NCI-H2196 (cell line): ENCODE measurements at regions not wholly inside any gene's neighbourhood (a gene's known extent, or its start where the extent isn't known, plus 50 kb on each side); places are given as distances from the start of the nearest gene placed in this dataset.

Experiments used
- DNase-seq: peaks from one replicate; lab custom pipeline; 2025; ENCODE audit not compliant: unreplicated experiment; lab: John Stamatoyannopoulos, UW

- DNase-seq: no peak
Observed at GRCh38 chr2:226443112-226443511, 356.5 kb downstream of the IRS1 start.

DNA sequence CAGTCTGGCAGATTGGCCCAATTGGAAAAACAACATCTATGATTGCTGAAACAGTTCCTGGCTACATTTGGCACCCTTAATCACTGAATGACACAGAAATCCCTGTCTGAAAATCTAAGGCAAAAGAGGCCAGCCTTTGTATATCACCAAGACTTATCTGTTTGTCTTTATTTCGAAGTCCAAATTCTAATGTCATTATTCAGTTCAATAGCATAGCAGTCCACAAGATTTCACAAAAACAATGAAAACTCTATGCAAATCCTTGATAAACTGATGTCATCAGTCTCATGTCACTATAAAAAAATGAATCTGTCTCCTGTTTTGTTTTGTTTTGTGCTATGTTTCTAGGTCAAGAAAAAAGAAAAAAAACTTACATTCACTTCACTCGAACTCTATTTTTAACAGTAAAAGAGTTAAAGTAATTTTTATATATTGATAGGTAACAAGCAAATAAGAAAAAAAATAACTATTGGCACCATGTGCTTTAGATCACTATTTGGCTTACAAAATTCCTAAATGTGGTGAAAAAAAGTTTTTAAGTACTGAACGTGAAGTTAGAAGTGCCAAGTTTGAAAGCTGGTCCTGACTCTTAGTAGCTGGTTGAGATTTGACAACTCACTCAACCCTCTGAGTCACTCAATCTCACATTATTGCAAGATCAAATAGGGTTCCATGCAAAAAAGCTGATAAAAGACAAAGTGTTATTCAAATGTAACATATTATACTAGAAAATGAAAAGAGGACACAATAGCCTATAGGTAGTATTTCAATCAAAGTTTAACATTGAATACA, 359.3 kb downstream of the IRS1 start:
- no peak for DNase-seq

GRCh38 chr2:226439337-226439736, 360.3 kb downstream of the IRS1 start:
- no peak for DNase-seq

DNA sequence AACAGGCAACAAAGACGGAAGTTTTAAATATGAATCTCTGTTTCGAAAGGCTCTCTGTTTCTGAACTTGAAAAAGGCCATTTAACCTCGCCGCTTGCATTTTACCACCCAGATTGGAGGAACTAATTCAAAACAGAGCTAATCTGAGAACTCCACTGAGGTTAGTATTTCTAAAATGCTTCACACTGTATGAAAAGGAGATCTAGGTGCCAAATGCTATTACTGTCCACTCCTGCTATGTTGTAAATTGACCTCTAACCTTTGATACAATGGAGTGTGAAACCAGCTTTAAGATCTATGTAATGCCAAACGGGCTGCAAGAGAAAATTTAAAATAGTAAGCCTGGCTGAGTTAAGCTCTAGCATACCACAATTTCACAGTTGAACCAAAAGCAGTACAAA, 364.5 kb downstream of the IRS1 start:
- DNase-seq: no peak

DNA sequence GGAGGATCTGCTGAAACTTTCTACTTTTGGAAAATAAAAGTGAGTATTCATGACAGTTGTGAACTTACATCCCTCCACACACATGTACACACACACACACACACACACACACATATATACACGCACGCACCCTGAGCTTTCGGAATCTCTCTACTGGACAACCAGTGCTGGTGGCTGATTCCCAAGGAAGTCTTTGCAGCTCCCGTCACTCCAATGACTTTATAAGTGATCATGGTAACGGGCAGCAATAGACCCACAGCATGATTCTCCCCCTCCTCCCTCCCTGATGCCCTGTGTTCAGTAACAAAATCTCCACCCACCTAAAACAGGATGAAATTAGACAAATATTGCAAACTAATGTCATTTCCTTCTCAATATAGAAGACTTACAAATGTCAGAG, 364.9 kb downstream of the IRS1 start:
- no peak for DNase-seq

GRCh38 chr2:226431288-226431948, 368.2 kb downstream of the IRS1 start:
- no peak for DNase-seq

DNA sequence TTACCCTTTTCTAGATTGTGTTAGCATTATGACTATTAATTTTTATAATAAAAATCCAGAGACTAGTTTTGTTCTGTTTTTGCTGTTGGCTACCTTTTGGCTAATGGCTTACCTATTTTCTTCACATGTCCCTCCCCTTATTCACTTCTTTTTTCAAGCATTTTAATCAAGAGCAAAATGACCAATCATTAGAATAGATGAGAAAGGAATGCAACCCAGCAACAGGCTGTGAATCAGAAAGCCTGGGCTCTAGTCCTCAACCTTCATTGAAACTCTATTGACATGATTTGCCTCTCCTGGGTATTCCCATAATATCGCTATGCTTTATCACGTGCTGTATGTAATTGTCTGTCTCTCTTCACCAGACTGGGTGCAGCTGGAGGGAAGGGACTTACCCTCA, 370.1 kb downstream of the IRS1 start:
- no peak for DNase-seq

GRCh38 chr2:226427538-226428307, 371.9 kb downstream of the IRS1 start:
- DNase-seq: no peak

DNA sequence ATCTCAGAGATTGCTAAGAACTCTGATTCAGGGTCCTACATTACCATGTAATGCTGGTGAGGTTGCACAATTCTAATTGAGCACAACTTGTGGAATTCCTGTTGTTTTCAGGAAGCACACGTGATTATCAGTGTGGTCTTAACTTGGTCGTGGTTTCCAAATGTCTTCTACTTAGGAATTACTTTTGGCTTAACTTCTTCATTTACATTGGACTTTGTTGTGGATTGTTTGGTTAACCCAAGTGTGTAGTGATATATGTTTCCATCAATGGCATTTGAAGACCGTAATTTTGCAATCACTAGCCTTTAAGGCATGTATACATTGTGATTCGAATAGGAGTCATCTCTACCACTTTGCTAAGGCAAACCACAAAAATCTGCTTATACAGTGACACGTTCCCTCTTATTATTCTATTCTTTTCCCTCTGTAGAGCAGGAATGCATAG, 373.3 kb downstream of the IRS1 start:
- DNase-seq: no peak

GRCh38 chr2:226424971-226425370, 374.6 kb downstream of the IRS1 start:
- DNase-seq: no peak

DNA sequence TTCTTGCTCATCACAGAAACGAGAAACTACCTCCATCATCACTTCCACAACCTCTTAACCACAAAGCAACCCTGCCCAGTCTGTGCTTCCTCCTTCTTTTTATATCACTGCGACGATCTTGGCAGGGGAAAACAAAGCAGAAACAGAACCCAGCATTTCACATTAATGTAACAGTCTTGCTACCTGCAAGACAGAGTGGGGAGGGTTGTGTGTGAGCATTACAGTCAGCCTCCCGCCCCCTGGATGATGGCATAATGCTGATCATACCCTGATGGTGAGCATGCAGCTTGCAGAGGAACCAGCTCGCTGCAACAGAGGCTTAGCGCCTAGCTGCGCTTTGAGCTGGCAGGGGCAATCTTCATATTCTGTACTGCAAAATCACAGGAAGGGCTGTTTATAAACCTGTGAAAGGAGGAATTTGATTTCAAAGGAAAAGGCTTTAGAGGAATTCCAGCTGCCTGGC, 376.1 kb downstream of the IRS1 start:
- DNase-seq: no peak

- no peak for DNase-seq
Observed at GRCh38 chr2:226420646-226421045, 379.0 kb downstream of the IRS1 start.

GRCh38 chr2:226418521-226418920, 381.1 kb downstream of the IRS1 start:
- DNase-seq: no peak

GRCh38 chr2:226414335-226414734, 385.3 kb downstream of the IRS1 start:
- DNase-seq: no peak

DNA sequence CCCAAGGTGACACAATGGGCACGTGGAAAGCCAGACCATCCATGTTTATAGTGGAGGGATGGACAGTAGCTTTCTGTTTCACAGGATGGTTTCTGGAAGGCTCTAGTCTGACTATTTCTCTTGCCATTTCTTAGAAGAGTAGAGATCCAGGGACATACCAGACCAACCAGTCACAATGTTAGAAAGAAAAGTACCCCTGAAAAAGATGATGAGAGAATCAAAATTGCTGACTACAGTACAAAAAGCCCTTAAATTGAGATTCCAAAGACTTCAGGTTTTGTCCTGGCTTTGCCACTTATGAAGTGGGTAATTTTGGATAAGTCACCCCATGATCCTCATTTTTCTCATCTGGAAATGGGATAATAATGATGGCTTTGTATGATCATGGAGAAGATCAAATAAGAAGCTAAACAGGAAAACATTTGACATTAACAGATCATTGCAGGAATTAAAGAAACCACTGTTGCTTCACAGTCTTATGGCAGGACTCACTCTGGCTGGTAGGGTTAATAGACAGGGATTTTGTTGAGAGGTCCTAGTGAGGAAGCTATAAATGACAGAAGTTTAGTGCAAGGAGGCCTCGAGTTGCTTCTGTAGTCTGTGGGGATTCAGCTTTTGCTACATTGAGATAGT, 386.0 kb downstream of the IRS1 start:
- DNase-seq: no peak

- no peak for DNase-seq
Observed at GRCh38 chr2:226411727-226412360, 387.8 kb downstream of the IRS1 start.

- no peak for DNase-seq
Observed at GRCh38 chr2:226411205-226411604, 388.4 kb downstream of the IRS1 start.

DNA sequence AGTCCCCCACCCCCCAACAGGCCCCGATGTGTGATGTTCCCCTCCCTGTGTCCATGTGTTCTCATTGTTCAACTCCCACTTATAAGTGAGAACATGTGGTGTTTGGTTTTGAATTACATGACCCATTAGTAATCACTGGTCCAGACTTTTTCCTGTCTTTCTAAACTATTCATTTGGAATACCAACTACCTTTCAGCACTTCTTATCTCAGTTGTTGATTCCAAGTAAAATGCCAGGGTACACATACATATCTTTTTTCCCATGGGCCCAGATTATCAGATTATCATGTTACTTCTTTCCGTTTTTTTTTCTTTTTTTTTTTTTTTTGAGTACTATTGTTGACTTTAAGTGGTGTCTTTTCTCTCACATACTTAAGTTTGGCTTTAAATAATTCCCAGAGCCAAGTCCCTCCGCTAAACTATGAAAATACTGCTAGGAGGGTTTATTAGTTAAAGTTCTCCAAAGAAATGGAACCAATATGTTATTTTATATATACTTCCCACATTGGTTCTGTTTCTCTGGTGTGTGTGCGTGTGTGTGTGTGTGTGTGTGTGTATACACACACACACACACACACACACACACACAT, 389.3 kb downstream of the IRS1 start:
- no peak for DNase-seq

- no peak for DNase-seq
Observed at GRCh38 chr2:226409134-226409533, 390.5 kb downstream of the IRS1 start.

GRCh38 chr2:226408141-226408540, 391.5 kb downstream of the IRS1 start:
- no peak for DNase-seq
